Middle frontal gyrus (tissue), 1 donor: ENCODE measurements at regions not wholly inside any gene's neighbourhood (a gene's known extent, or its start where the extent isn't known, plus 50 kb on each side); places are given as distances from the start of the nearest gene placed in this dataset.

Source experiments
- DNase-seq: peaks from one replicate; pipeline ENCODE4 v3.0.0-alpha.2; 2015; ENCODE audit warnings: low spot score; ENCODE audit errors: extremely low spot score

DNA sequence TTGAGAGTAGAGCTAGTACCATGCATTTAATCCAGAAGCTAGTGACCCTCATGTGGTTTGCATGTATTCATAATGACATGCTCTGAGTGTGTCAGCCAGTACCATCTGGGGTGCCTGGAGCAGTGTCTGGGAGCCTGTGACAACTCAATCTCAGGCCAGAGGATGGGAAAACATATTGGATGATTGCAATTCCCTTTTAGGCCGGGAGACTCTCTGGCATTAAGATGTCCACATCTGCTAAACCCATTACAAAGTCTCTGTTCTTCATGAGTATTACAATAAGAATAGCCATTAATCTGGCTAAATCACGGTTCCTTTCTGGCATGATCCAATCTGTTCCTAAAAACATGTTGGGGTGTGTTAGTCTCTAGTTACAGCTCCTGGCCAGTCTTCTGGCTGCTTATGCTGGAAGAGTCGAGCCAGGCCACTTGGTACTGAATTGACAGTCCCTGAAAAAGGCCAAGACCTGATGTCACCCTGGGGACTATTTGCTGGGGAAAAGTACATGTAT, 475.7 kb downstream of the ENC1 start:
- no peak for DNase-seq

DNA sequence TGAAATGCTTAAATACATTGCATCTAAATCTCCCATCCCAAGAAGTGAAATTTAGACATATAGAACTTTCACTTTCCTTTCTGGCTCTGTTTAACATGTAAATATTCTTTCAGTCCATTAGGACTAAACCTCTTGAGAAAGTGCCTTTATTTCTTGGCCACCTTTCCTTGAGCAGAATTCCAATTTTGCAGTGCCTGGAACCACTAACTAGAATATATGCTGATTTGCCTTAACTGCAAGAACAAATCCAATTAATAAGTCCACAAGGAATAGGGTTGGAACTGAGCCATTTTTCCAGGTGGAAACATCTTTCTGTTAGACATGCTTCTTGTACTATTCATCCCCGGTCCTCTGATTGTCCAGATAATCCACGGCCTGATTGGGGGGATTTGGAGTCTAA, 478.0 kb downstream of the ENC1 start:
- no peak for DNase-seq

DNA sequence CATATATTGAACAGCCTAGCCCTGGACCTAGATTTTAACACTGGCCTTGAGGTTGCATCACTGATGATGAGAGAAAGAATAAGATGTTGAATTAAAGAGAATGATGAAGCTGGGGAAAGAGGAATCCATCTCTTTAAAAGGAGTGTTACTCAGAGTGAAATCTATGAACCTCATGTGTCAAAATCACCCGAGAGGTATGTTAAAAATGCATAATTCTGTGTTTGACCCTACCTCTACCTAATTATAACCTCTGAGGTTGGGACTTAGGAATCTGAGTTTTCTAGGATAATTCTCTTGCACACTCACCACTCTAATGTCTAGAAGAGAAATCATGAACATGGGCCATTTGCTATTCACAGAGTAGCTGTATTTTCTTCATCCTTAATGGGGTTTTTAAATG, 479.4 kb downstream of the ENC1 start:
- DNase-seq, result no peak

DNA sequence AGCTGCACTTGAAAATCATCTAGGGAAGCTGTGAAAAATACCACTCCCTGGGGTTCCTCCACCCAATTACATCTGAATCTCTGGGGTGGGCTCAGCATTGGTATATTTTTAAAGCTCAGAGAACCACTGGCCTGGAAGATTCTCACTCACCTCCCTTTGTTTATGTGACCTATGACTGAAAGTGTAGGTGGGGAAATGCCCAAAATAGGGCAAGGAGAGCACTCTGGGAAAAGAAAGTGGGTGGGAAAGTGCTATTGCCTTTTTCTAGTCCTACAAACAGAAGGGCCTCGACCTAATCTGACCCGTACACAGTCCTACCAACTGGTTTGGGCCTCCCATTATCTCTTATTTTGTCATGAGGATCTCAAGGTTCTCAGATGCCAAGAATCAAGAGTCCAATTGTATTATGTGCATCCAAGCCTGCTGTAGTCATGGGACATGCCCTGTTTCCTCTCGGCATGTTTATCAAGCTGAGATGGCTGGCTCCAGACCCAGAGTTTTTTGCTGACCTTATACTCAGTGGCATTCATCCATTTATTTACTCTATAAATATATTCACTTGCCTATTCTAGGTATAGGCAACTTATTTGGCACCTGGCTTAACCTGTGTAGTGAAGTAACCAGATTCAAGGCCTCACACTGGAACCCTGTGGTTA, 483.7 kb downstream of the ENC1 start:
- no peak for DNase-seq

DNA sequence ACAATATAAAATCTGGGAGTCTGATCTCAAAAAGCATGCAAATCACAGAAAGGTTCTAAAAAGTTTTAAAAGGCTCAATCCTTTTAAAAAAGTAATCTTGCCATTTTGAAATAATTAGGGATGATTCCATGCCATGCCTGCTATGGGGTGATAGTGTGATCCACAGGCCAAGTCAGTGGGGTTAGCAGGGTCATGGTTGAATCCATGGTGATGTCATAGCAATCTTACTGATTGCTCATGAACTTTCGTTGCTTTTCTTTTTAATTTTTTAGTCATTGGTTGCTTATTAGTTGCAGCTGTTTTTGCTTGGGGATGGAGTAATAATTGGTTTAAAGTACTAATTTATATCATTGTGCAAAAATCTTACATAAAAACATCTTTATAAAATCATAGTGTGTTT, 485.0 kb downstream of the ENC1 start:
- no peak for DNase-seq

DNA sequence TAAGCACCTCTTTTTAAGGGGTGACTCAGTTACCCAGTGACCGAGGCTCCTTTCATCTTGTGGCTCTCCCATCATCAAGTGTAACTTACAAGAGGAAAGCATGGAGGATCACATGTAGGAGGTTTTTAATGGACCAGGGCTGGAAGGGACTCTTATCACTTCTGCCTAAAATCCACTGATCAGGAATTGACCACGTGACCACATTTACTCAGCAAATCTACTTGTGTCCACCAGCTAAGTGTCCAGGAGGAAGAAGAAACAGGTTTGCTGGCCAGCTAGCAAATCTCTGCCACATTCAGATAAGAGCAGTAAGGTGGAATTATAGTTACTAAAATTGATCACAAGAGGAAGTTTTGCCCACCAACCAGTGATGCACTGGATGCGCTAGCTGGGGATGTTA, 486.0 kb downstream of the ENC1 start:
- no peak for DNase-seq

DNA sequence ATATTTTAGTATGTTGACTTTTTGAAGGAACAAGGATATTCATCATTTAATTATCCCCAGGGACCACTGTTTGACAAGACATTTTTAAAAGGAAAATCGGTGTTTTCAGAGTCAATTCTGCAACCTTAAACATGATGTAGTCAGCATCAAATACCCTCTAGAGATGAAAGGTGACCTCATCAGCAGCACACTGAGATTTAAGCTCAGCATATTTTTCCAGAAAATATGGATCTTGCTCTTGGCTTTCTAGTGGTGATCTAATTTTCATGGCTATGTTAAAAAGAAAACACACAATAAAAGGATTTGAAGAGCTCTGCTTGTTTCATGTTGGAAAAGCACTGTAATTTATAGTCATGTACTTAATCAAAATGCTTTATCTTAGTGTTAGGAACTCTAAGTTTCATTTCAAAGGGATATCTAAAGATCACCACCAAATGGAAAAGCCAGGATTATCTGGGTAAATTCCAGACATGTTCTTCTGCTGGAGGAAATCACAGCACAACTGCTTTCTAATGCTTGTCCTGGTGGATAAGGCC, 487.2 kb downstream of the ENC1 start:
- no peak for DNase-seq

DNA sequence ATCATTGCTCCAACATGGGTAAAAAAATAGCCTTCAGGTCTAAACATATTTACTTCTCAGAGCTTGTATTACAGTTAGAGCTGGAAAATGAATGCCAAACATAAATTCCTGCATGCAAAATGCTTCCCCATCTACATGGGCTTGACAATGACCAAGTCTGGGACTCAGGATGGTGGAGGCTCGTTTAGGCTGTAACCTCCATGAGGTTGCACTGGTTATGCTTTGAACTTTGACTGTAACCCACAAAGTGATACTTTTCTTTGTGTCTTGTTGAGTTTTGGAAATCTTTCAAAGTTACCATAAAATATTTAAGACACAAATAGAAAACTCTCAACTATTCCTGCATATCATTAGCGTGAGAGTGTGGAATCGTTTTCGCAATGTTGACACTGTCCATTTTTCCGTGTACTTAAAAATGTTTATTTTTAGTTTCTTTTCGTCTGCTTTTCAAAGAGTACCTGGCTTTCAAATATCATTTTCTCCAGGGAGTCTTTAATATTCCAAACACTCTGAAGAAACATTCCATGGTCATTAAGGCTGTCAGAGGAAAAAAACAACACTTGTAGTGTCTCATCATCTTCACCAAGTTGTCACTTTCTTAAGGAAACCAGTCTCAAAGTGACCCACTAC, 487.8 kb downstream of the ENC1 start:
- no peak for DNase-seq

DNA sequence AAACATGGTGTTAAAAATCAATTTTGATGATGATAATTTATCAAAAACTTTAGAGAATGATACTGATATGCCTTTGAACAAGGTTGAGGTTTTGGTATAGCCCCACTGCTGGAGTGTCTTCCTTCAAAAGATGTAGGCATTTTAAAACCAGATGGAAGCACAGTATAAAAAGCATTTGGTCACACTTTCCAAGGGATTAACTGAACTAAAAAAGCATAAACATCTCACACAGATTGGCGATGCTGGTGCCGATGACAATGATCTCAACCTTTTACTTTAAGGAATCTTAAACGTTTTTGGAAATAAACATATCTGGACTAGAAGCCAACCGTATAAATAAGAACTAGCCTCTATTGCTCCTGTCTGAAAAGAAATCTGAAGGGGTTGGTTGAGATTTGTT, 488.4 kb downstream of the ENC1 start:
- no peak for DNase-seq

DNA sequence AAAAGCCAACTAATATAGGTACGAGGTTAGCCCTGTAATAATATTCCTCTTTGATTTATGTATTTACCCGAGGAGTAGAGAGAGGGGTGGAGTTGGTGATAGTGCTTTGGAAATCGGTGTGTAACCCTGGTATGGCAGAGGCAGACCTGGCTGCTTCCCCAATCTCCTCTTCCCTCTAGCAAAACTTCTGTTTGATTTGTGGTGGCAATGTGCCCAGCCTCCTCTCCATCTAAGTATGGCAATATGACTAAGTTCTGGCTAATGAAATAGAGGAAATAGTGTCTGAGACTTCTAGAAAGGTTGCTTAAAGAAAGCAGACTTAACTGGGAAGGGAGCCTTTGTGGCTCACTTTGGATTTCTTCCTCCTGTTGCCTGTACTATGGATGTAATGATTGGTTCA, 491.1 kb downstream of the ENC1 start:
- DNase-seq, result no peak

DNA sequence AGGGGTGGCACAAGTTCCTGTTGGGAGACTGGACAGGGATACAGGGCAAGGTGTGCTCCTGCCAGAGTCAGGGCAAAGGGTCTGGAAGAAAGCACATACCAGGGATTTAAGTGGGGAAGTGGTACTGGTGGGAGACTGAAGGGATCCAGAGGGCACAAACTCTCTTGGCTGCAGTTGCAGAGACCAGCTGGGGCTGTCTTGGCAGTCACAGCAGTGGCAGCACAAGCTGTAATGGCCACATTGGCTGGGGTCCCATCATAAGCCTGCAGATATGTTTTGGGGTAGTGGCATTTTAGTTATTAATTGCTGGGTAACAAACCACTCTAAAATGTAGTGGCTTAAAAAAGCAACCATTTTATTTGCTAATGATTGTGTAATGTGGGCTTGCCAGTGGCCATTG, 492.2 kb downstream of the ENC1 start:
- no peak for DNase-seq

DNA sequence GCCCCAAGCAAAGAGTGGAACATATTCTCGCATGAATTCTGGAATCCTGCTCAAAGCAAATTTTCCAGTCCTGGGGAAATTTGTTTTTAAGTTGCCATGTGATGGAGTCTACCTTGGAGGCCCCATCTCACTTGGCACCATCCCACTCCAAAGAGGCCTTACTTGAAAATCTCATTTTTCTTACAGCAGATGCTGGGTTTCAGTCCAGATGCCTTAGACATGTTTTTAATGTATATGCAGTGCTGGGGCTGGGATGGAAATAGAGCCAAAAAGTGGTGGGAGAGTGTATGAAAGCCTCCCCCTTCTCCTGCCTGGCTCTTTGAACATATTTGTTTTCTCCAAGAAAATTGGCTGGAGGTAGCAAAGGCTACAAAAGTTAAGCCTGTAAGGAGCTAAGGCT, 493.7 kb downstream of the ENC1 start:
- DNase-seq, result no peak

DNA sequence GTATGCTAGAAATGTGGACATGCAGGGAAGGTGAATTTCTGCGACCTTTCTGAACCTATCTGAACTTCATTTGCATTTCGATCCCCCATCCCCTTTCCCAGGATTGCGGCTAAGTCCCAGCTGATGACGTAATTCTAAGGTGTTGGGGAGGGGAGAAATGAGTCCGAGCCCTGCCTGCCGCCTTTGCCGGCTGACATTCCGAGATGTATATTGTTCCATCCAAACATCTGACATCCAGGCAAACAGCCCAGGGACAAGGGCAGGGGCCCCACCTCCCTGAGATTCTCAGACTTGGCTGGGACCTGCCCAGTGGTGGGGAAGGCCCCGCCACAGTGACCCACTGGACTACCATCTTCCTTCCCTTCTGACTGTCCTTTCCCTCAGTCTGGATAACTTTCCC, 494.6 kb downstream of the ENC1 start:
- DNase-seq, result no peak

DNA sequence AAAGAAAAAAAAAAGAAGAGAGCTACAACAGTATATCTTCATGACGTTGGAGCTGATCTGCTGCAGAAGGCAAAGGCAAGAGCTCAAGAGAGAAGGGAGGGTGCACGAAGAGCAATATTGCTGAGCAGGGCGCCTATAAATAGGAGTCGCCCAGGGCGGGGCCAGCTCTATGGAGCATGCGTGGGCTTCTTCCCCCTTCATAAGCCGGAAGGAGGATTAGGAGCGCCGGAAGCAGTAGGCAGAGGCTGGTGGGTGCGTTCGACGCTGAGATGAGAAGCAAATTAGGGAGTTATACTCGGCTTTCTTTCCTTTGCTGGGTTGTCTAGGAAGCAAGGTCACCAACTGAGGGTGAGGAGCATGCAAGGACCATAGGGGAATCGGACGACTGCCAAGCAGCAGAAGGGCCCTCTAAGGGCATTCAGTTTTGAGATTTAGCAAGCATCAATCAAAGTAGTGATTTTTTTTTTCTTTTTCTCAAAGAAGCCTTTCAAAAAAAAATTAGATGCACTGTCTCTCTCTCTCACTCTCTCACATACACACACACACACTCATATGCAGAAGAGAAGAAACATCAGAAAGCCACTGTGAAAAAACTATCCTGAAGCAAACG, 496.7 kb downstream of the ENC1 start:
- no peak for DNase-seq

DNA sequence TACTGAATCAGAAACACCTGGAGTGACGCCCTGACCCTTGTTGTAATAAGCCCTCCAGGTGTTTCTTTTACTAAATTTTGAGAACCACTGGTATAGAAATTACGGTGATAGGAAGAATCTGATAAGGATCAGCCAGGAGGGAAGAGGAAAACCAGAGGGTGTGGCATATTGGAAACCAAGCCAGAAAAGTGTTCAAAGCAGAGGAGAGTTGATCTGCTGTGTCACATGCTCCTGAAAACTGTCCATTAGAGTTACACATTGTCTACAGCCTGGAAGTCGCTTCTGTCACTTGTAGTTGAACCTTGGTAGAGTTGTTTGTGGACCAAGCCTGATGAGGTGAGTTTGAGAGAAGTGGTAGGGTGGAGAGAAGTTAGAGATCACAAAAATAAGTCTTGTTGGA, 497.4 kb downstream of the ENC1 start:
- DNase-seq, result no peak

DNA sequence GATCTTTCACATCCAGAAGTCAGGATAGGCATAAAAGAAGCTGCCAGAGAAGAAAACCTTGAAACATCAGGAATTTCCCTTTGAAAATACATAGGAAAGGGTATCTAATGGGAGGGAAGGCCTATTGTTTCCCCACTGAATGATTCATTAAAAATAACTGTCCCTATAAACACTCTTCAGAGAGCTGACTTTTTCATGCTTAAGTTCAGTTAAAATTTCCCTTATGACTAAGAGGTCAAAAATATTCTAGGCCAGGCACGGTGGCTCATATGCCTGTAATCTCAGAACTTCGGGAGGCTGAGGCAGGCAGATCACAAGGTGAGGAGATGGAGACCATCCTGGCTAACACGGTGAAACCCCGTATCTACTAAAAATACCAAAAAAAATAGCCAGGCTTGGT, 499.5 kb downstream of the ENC1 start:
- DNase-seq, result no peak

DNA sequence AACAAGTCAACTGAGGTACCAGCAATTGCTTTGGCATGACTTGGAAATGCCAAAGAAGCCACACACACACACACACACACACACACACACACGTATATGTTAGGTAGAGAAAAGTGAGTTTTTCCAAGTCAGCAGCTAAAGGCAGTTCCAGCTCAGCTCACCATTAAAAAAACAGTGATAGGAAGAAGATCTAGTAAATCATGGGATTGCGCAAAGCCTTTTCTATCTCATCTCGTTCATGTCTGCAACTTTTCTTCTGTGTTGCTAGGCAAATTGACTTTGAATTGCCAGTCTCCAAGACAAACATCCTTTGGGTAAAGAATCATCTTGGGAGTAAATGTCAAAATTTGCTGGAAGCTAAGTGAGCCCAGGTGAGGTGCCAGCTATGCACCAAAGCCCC, 500.1 kb downstream of the ENC1 start:
- no peak for DNase-seq

DNA sequence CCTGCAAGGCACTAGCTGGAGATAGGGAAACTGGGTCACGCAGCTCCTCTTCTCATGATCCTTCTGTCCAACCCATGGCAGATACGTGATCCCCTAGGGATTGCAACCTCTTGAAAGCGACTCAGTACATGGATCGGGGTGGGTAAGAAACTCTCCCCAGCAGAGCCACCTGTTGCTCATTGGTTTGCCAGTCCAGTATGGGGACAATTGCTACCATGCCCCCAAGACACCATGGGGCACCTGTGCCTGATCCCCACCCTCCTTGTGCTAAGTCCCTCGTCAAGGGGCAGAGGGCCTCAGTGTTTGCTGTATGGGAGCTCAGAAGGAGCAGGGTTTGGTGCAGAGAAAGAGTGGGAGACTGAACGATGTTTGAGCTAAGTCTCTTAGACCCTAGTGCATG, 500.9 kb downstream of the ENC1 start:
- no peak for DNase-seq

DNA sequence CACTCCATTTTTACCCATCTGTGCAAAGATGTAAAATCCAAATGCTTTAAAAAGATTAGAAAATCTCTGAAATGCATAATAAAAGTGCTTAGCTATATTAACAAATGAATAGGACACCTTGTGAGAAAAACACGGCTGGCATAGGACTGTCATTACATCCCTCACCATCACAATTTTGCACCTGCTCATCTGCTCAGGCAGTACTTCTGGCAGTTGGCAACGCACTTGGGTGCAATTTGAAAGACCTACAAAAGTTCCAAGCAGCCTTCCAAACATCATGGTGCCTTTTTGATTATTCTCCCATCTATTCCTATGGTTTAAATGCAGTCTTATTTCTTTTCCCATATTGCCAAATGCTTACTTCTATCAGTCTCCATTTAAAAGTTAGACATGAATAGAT, 501.8 kb downstream of the ENC1 start:
- no peak for DNase-seq

DNA sequence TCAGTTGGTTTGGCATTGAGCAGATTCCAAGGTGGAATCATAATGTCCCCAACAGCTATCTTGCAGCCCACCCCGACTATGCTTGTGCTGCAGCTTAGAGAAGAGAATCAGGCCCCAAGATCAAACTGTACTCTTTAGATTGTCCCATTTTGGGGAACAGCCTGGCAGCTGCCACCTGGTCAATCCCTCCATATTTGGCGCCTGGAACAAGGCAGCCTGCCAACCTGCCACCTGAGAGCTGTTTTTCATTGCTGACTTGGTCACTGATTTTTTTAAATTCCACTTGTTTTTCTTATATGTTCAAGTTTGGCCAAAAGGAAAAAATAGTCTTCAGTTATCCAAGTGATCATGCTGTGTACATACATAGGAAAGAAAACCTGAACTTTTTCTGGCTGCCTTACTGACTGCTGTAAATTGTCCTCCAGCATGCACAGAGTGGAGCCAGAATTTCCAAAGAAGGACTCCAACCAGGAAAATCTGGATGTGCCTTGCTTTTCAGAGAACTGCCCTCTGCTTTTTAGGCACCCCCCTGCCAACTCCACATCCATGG, 504.2 kb downstream of the ENC1 start:
- no peak for DNase-seq

DNA sequence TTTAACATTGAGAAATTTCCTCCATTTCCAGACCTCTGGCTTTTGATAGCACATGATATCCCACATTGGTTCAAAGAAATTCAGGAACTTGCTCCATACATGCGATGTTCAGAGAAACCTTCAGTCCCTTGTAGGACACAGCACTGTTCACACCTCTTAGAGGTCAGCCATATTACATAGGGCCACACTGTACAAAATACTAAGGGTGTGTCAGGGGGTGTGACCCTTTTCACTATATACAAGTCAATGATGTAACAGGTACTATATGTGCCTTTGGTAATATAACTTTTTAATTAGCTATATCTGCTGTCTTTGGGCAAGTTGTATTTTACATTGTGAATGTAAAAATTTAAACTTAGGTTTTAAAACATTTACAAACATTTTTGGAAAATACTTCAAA, 505.5 kb downstream of the ENC1 start:
- DNase-seq, result no peak

DNA sequence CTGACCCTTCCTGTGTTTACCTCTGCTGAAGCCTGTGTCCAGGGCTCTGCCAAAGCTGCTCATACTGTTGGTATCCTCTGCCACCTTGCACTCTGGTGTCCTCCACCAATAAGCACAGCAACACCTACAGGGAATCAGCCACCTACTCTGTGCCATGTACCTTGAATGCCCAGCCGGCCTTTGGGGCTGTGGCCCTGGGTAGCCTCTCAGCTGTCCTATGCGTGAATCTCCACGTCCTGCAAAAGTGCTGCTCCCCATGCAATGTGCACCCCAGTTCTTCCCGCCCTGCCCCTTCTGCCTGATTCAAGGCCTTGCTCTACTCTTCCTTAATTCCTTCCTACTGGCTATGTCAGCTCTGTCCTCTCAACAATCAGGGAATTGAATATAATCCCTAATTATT, 506.5 kb downstream of the ARHGEF28 start:
- no peak for DNase-seq
